ENCODE measurements at regions not wholly inside any gene's neighbourhood (a gene's known extent, or its start where the extent isn't known, plus 50 kb on each side); places are given as distances from the start of the nearest gene placed in this dataset.
A peak's percentile ranks its signal among the peaks of the same experiment; 100 is the strongest.

GRCh38 chr6:133062077-133062476 lies 179.1 kb upstream of the EYA4 start:
- no peak for DNase-seq (ENCODE audit: low read depth in 1 of 2, low spot score in 2 of 2)
- ChIA-PET POLR2A (ENCODE audit: partially characterized antibody) (no interaction called here), CTCF (ENCODE audit: partially characterized antibody) (interaction anchor here (1.1 to 1.3 kb wide), 2 partner anchors 22 to 104 kb away, joined by 3 to 5 read pairs; no protein-coding TSS in a partner anchor)
- H3K23ac ChIP-seq (ENCODE audit: insufficient read length): no peak overlapping the region
- no peak overlapping the region for H3K9ac ChIP-seq (replicated peaks in 1 of 4; ENCODE audit: extremely low read depth in 1 of 4, low read depth in 3 of 4, low read length in 3 of 4)
- H4K5ac ChIP-seq (ENCODE audit: insufficient read length, low read depth, low read length): no peak overlapping the region
- no peak overlapping the region for H4K8ac ChIP-seq (ENCODE audit: extremely low read depth, insufficient read depth, low read length)
- H2BK15ac ChIP-seq (ENCODE audit: low read length): no peak overlapping the region
- no peak overlapping the region for H2BK12ac ChIP-seq (ENCODE audit: low read depth, low read length)
- H2BK120ac ChIP-seq (replicated peaks; ENCODE audit: low read depth, low read length): no peak overlapping the region
- no peak overlapping the region for H2BK20ac ChIP-seq (ENCODE audit: low read length)
- 91% methylated on average over 4 of the region's 4 CpGs; no CpG with 5 or more reads in 1 of the 2 experiments for WGBS, 2 experiments (ENCODE audit: extremely low coverage in 1 of 2, insufficient coverage in 1 of 2, insufficient read length in 1 of 2, insufficient replicate concordance in 2 of 2, low coverage in 1 of 2, low lambda C conversion rate in 2 of 2, missing lambda C conversion rate in 1 of 2)
- H3K27ac ChIP-seq (ENCODE audit: low read depth, low read length): no peak overlapping the region
- peaks cover 0 to under 1% (median 0%) of the 10 kb centered on the region in 4 experiments; a peak in 1 of 7 replicates for H3K4me1 ChIP-seq (replicated peaks in 1 of 4; ENCODE audit: control insufficient read depth in 3 of 4, insufficient read depth in 4 of 4, low read length in 3 of 4)
- H4K91ac ChIP-seq (replicated peaks; ENCODE audit: insufficient read length, low read length): no peak overlapping the region
- H3K9me3 ChIP-seq (ENCODE audit: insufficient read depth in 2 of 2, low read depth in 1 of 2, low read length in 1 of 2): no peaks in the 10 kb centered on the region
- FAIRE-seq: peak; percentile 19
- H2AFZ ChIP-seq (ENCODE audit: low read length): no peak overlapping the region
- H3K79me1 ChIP-seq (ENCODE audit: low read depth, low read length): no peaks in the 10 kb centered on the region
- H3K4me2 ChIP-seq (ENCODE audit: insufficient read depth in 1 of 2, low read depth in 2 of 2, low read length in 2 of 2): no peak overlapping the region
- H3K18ac ChIP-seq (ENCODE audit: extremely low read depth, low read length): no peak overlapping the region
- no peak overlapping the region for H2BK5ac ChIP-seq (ENCODE audit: low read depth, low read length)
- no peak overlapping the region for H3K4me3 ChIP-seq (ENCODE audit: extremely low read depth in 1 of 4, insufficient read depth in 2 of 4, low read depth in 3 of 4, low read length in 4 of 4)
- no peak overlapping the region for H3K4ac ChIP-seq (replicated peaks; ENCODE audit: insufficient read length, low read depth, low read length)
- no peak overlapping the region for H3K56ac ChIP-seq (replicated peaks; ENCODE audit: insufficient read length, low read depth, low read length)
- H3K23me2 ChIP-seq (ENCODE audit: low read depth, low read length): no peaks in the 10 kb centered on the region; the same call in 1 of the 2 replicates
- H3K14ac ChIP-seq (ENCODE audit: insufficient read length): no peak overlapping the region
- H3K79me2 ChIP-seq (ENCODE audit: control insufficient read depth in 1 of 2, insufficient read depth in 2 of 2, low read length in 2 of 2): no peaks in the 10 kb centered on the region
- no peaks in the 10 kb centered on the region for H4K20me1 ChIP-seq (replicated peaks in 1 of 2; ENCODE audit: control insufficient read depth in 1 of 2, insufficient read depth in 2 of 2, low read length in 2 of 2)
- no peaks in the 10 kb centered on the region for H3K27me3 ChIP-seq (replicated peaks in 1 of 4; ENCODE audit: control insufficient read depth in 3 of 4, extremely low read depth in 1 of 4, insufficient read depth in 3 of 4, low read length in 3 of 4)
- H2AK5ac ChIP-seq (ENCODE audit: low read depth, low read length): no peak overlapping the region
- H3K36me3 ChIP-seq (ENCODE audit: control insufficient read depth in 2 of 4, insufficient read depth in 4 of 4, low read length in 3 of 4): no peaks in the 10 kb centered on the region
- TF ChIP-seq EZH2 (IDR thresholded peaks at IDR 0.05; ENCODE audit: low read depth, low read length, severe bottlenecking): no peak

Data from H1 (cell line).